Stimulated activated CD8-positive, alpha-beta memory T cell treated with anti-CD3 and anti-CD28 coated beads, Interleukin-15, amount 100 ng/mL, for 24 hours (primary cell): ENCODE measurements at regions not wholly inside any gene's neighbourhood (a gene's known extent, or its start where the extent isn't known, plus 50 kb on each side); places are given as distances from the start of the nearest gene placed in this dataset.
"Not testable (repeated sequence)": the region's sequence is repeated elsewhere in the genome, so short reads cannot be mapped to it uniquely, and the experiment has no call there.

Experiments used
- DNase-seq: peaks from one replicate; pipeline ENCODE4 v3.0.0-alpha.2; 2020; ENCODE audit warnings: low read depth

DNA sequence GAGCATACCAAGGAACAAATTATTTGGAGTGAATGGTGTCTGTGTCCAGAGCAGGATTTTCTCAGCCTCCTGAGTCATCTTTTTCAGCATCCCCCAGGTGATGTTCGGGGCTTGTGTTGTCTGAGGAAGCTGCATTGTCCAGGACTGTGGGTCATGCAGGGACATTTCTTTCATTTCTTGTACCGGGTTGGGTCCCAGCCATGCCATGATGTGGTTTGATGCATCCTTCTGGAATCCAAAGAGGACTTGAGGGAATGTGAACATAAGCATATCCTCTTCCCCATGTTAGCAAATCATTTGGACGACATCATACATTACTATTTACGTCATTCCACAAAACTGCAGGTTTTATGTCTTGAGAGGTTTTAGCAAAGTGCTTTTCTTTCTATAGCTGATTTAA lies 797.8 kb downstream of the CCDC85A start:
- no peak for DNase-seq

- DNase-seq: no peak
Observed at GRCh38 chr2:56985609-56986008, 801.8 kb downstream of the CCDC85A start.

DNA sequence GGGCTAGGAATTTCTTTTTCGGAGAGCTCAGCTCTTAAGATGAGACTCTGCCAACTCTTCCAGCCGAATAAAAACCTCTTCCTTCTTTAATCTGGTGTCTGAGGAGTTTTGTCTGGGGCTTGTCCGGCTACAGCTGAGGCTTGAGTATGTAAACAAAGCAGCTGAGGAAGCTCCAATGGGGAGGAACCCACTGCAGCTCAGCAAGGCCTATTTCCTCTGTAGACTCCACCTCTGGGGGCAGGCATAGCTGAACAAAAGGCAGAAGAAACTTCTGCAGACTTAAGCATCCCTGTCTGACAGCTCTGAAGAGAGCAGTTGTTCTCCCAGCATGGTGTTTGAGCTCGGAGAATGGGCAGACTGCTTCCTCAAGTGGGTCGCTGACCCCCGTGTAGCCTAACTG lies 838.7 kb downstream of the CCDC85A start:
- DNase-seq: no peak

DNA sequence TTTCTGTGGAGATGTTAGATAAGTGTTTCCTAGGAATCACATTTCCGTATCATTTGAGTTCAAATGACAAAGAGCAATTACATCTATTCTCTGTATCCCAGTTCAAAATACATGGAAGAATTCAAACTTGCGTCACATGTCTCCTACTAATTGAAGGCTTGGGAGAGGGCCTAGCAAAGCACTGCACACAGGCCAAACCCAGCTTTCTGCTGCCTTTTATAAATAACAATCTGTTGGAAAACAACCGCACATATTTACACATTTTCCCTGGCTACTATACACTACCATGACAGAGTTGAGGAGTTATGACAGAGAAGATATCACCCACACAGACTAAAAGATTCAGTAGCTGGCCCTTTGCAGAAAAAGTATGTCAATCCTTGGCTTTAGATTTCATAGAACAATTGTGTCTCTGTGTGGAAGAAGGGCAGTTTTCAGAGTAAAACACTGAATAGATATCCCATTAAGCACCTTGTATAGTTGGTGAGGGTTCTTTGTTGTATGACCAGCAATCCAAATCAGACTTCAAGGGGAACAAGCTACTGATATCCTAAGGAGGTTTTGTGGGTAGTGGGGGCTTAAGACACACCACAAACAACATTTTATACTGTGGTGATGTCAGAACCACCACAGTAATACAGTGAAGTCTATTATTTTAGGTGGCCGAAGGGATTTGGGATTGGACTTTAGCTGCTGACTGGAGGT lies 861.3 kb downstream of the CCDC85A start:
- no peak for DNase-seq

DNA sequence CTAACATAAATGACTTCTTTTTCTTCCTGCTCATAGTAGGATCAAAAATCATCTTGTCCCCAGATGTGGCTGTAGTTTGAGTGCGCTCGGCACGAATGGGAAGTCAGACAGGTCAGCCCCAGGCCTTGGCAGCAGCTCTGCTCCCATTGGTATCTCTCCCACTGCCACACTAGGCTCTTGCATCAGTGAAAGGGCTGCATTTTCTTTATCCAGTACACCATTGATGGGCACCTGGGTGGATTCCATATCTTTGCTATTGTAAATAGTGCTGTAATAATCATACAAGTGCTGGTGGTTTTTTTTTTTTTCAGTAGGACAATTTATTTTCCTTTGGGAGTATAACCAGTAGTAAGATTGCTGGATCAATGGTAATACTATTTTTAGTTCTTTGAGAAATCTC lies 865.5 kb downstream of the CCDC85A start:
- no peak for DNase-seq

GRCh38 chr2:57050007-57050406 lies 866.2 kb downstream of the CCDC85A start:
- DNase-seq: no peak

DNA sequence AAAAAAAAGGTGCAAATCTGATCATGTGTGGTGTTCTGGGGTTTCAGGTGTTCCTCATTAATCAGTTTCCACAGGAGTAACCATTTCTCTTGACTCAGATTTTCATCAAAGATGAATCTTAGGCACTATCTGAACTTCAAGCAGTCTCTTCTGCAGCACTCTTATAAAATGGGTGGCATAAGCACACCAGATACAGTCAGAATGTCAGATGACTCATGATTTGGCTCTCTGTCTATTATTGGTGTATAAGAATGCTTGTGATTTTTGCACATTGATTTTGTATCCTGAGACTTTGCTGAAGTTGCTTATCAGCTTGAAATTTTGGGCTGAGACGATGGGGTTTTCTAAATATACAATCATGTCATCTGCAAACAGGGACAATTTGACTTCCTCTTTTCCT lies 882.5 kb downstream of the CCDC85A start:
- DNase-seq: not testable (repeated sequence)

GRCh38 chr2:57075226-57075625 lies 891.4 kb downstream of the CCDC85A start:
- no peak for DNase-seq

DNA sequence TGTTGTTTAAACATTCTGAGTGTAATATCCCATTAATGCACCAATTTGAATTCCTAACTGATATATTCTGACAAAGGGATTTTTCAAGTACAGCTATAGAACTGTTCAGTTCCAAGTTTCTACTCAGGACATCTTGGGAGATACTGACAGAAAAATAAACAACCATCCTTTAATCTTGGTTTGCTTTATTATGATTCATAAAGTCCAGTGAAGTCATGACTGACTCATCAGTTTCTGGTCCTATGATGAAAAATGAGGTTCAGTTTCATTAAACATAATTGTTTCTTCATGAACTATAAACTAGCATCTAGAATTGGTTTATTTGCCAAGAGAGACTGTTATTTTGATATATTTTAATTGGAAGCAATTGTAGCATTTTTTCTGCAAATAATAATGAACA lies 896.2 kb downstream of the CCDC85A start:
- no peak for DNase-seq

DNA sequence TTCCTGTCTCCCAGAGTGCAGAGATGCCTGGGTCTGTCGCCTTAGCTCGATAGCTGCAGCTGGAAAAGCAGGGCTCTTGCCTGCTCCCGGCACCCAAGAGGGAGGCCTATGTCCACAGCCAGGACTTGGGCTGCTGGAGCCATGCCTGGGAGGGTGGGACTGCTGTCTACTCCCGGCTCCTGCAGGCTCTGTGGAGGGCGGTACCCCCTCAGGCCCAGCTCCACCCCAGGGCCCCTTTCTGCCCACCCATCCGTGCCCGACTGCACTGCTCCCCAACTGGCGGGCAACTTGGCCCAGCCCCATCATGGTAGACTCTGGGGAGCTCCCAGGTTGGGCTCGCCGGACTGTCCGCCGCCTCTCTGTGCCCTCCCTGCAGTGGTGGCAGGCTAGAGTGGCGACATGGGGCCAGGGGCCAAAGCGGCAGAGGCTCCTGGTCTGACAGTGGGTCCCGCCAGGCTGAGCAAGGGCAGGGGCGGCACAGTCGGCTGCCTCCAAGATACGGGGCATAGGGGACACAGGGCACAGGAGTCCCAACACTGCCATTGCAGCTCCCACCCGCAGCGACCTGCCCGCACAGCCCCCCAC lies 901.0 kb downstream of the CCDC85A start:
- no peak for DNase-seq

- no peak for DNase-seq
Observed at GRCh38 chr2:57093020-57093419, 909.2 kb downstream of the CCDC85A start.

DNA sequence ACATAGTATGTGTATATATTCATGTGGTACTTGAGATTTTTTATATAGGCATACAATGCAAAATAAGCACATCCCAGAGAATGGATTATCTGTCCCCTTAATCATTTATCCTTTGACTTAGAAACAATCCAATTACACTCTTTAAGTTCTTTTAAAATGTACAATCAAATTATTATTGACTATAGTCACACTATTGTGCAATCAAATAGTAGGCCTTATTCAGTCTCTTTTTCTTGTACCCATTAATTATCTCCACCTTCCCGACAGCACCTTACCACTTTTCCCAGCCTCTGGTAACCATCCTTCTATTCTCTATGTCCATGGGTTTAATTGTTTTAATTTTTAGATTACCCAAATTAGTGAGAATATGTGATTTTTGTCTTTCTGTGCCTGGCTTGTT lies 914.1 kb downstream of the CCDC85A start:
- no peak for DNase-seq

DNA sequence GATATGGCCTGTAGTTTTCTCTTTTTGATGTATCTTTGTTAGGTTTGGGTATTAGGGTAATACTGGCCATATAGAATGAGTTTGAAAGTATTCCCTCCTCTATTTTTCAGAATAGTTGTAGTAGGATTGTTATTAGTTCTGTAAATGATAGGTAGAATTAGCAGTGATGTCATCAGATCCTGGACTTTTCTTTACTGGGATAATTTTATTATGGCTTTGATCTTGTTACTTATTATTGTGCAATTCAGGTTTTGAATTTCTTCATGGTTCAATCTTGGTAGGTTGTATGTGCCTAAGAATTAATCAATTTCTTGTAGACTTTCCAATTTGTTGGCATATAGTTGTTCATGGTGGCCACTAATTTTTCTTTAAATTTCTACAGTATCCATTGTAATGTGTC lies 916.6 kb downstream of the CCDC85A start:
- no peak for DNase-seq

- no peak for DNase-seq
Observed at GRCh38 chr2:57105694-57106093, 921.9 kb downstream of the CCDC85A start.

DNA sequence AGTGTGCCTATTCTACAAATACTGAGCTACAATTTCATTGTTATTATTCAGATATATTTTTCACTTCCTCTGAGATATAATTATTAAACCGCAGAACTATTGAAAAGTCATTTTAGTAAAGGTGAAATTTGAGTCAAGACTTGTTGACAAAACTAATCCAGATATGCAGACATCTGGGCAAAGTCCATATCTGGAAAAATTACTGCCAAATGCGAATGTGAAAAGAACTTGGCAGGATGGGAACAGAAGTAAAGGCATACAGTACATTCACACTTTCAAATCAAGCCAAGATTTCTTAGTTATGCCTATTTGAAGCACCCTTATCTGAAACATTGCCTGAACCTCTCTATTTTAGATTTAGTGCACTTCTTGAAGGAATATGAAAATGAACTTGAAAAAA lies 923.6 kb downstream of the CCDC85A start:
- no peak for DNase-seq

DNA sequence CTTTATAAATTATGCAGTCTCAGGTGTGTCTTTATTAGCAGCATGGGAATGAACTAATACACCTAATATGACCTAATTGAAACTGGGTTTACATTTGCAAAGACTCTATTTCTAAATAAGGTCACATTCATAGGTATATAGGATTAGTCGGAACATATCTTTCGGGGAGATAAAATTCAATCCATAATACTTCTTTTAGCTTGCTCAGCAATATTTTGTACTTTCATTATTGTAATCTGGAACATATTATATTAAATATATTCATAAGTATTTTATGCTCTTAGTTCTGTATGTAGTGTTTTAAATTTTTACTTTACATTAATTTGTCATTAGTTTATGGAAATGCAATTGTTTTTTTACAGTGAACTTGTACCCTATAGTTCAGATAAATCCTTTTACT lies 927.7 kb downstream of the CCDC85A start:
- DNase-seq: no peak

GRCh38 chr2:57119141-57119540 lies 927.5 kb upstream of the VRK2 start:
- no peak for DNase-seq

DNA sequence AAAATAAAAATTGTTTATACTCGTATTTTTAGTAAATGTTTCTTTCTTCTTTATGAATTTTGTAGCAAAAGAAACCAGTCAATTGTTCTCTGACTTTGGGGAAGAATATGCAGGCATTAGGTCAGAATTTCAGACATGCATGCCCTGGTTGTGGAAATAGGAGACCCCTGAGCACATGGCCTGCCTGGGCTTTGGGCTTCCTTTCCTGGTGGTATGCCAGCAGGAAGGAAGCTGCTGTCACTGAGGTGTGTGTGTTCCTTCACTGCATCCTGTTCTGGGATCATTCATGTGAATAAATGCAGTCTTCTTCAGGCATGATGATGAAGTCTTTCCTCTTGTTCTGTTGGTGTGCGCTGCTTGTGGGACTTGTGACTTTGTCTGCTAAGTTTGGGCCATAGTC lies 920.2 kb upstream of the VRK2 start:
- no peak for DNase-seq

GRCh38 chr2:57139179-57139578 lies 907.4 kb upstream of the VRK2 start:
- no peak for DNase-seq

GRCh38 chr2:57141269-57141668 lies 905.3 kb upstream of the VRK2 start:
- DNase-seq: no peak

DNA sequence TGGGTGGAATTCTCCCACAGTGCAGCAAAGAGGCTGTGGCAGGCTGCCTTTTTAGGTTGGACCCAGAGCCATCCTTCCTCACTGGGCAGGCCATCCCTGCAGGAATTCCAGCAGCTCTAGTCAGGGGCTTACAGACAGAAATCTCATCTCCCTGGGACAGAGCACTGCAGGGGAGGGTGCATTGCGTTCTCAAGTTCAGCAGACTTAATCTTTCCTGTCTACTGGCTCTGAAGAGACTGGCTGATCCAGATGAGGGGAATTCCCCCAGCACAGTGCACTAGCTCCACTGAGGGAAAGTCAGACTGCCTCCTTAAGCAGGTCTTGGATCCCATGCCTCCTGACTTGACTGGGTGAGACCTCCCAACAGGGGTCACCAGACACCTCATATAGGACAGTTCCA lies 899.7 kb upstream of the VRK2 start:
- DNase-seq: no peak

- no peak for DNase-seq
Observed at GRCh38 chr2:57156231-57156924, 890.2 kb upstream of the VRK2 start.

GRCh38 chr2:57160976-57161375 lies 885.6 kb upstream of the VRK2 start:
- no peak for DNase-seq

- DNase-seq: no peak
Observed at GRCh38 chr2:57177176-57177575, 869.4 kb upstream of the VRK2 start.
